Caco-2 (cell line): ENCODE measurements at regions not wholly inside any gene's neighbourhood (a gene's known extent, or its start where the extent isn't known, plus 50 kb on each side); places are given as distances from the start of the nearest gene placed in this dataset.
"Not testable (repeated sequence)": the region's sequence is repeated elsewhere in the genome, so short reads cannot be mapped to it uniquely, and the experiment has no call there.

ENCODE experiments used
- BruUV-seq: library from RNA; stranded (reverse); fragments of 400-500 nt; replicated peaks from 2 replicates; lab custom pipeline; 2021; lab: Mats Ljungman, UMichigan
- CTCF ChIA-PET: fragments of 300-600 bp; sonication (Branson Sonifier 250); formaldehyde crosslinking; loops from one replicate; lab custom pipeline; 2022; ENCODE audit warnings: antibody characterized with exemption; lab: Charles Lee
- POLR2A ChIA-PET: fragments of 300-600 bp; sonication (Branson Sonifier 250); formaldehyde crosslinking; loops from one replicate; lab custom pipeline; 2022; ENCODE audit warnings: antibody characterized with exemption; lab: Charles Lee
- DNase-seq, 2 experiments: peaks; one replicate each; pipeline versions ENCODE4 v3.0.0 to v3.0.0-alpha.2; 2020 to 2022
- H3K27me3 ChIP-seq: replicated peaks from 2 replicates; pipeline ENCODE4 v1.6.0; 2011; ENCODE audit warnings: low read length; ENCODE audit not compliant: control insufficient read depth, insufficient read depth
- H3K36me3 ChIP-seq: 2 replicates; pipeline ENCODE4 v1.5.1; 2011; ENCODE audit warnings: low read length; ENCODE audit not compliant: control insufficient read depth, insufficient read depth
- H3K4me1 ChIP-seq: fragments of 250-450 bp; sonication (Bioruptor Pico); 2 replicates; pipeline ENCODE4 v1.5.1; 2020; ENCODE audit warnings: mild to moderate bottlenecking
- H3K4me3 ChIP-seq: 2 replicates; pipeline ENCODE4 v1.5.1; 2011; ENCODE audit warnings: low read depth, mild to moderate bottlenecking, control low read depth, low read length
- H3K9me3 ChIP-seq: fragments of 250-450 bp; sonication (Bioruptor Pico); 2 replicates; pipeline ENCODE4 v1.5.1; 2020; ENCODE audit warnings: mild to moderate bottlenecking, moderate library complexity
- H3K27ac Mint-ChIP-seq: one replicate; pipeline ENCODE4 v1.8.0; 2022; ENCODE audit warnings: mixed read lengths; ENCODE audit not compliant: unreplicated experiment
- H3K27me3 Mint-ChIP-seq: one replicate; pipeline ENCODE4 v1.8.0; 2022; ENCODE audit warnings: mixed read lengths; ENCODE audit not compliant: insufficient read depth, unreplicated experiment
- H3K36me3 Mint-ChIP-seq: one replicate; pipeline ENCODE4 v1.8.0; 2022; ENCODE audit warnings: mild to moderate bottlenecking, mixed read lengths; ENCODE audit not compliant: insufficient read depth, unreplicated experiment
- H3K4me1 Mint-ChIP-seq: one replicate; pipeline ENCODE4 v1.8.0; 2022; ENCODE audit warnings: low read depth, mixed read lengths; ENCODE audit not compliant: unreplicated experiment
- H3K4me3 Mint-ChIP-seq: one replicate; pipeline ENCODE4 v1.8.0; 2022; ENCODE audit warnings: mild to moderate bottlenecking, moderate library complexity, mixed read lengths; ENCODE audit not compliant: unreplicated experiment
- H3K9me3 Mint-ChIP-seq: one replicate; pipeline ENCODE4 v1.8.0; 2022; ENCODE audit warnings: mixed read lengths; ENCODE audit not compliant: unreplicated experiment
- CTCF ChIP-seq, 2 experiments: fragments of 200-600 bp in 1 of 2; IDR thresholded peaks; 1 replicate in 1 of 2; 2 replicates in 1 of 2; pipeline versions ENCODE4 v1.5.1 to v1.8.0; 2011 to 2022; ENCODE audit warnings: antibody characterized with exemption in 1 of 2, control low read depth in 1 of 2, inconsistent platforms in 1 of 2, low read depth in 1 of 2, low read length in 1 of 2, mild to moderate bottlenecking in 1 of 2, moderate library complexity in 1 of 2; ENCODE audit not compliant: insufficient read depth in 1 of 2, severe bottlenecking in 1 of 2, unreplicated experiment in 1 of 2
- intact Hi-C: fragments of 100-400 bp; cut with micrococcal nuclease; formaldehyde crosslinking; loops from one replicate; pipeline ENCODE4 v1.10.0; 2022; ENCODE audit not compliant: unreplicated experiment

GRCh38 chr2:130251873-130252620 is 53.8 kb upstream of the TUBA3E start:
- Histone ChIP-seq H3K4me3 (no peak overlapping the region; the same call in 1 of the 2 replicates), H3K4me1 (no peaks in the 10 kb centered on the region), H3K9me3 (no peaks in the 10 kb centered on the region), H3K36me3 (no peaks in the 10 kb centered on the region), H3K27me3 (no peaks in the 10 kb centered on the region; the same call in 1 of the 2 replicates)
- TF ChIP-seq CTCF (IDR thresholded peaks at IDR 0.05; ENCODE audit: insufficient read depth in 1 of 2, low read depth in 1 of 2, low read length in 1 of 2, severe bottlenecking in 1 of 2, unreplicated experiment in 1 of 2) = no peak
- no peaks in the 10 kb centered on the region for H3K9me3 Mint-ChIP-seq
- intact Hi-C loops = no loop called here
- H3K36me3 Mint-ChIP-seq = no peaks in the 10 kb centered on the region
- BruUV-seq = no TSS peak
- ChIA-PET POLR2A (no interaction called here), CTCF (interaction anchor here (0.6 to 1.7 kb wide), 4 partner anchors 71 to 81 kb away, joined by 3 to 10 read pairs (median 4); partner anchors contain the start of gene SMPD4)
- no peak overlapping the region for H3K27ac Mint-ChIP-seq
- H3K4me1 Mint-ChIP-seq = no peaks in the 10 kb centered on the region
- DNase-seq = no peak
- H3K27me3 Mint-ChIP-seq = peaks cover 11% of the 10 kb centered on the region
- H3K4me3 Mint-ChIP-seq = peak overlapping the region; percentile 83

GRCh38 chr2:130251535-130251872 is 53.3 kb upstream of the TUBA3E start:
- no peaks in the 10 kb centered on the region for H3K36me3 Mint-ChIP-seq
- intact Hi-C loops = no loop called here
- BruUV-seq = no TSS peak
- H3K4me1 ChIP-seq = no peaks in the 10 kb centered on the region
- no peaks in the 10 kb centered on the region; the same call in 1 of the 2 replicates for H3K27me3 ChIP-seq
- DNase-seq = no peak
- H3K9me3 ChIP-seq = no peaks in the 10 kb centered on the region
- H3K4me3 Mint-ChIP-seq = no peak overlapping the region
- H3K4me1 Mint-ChIP-seq = no peaks in the 10 kb centered on the region
- H3K4me3 ChIP-seq = no peak overlapping the region
- ChIA-PET CTCF (interaction anchor here (0.6 to 1.7 kb wide), 2 partner anchors 70 to 81 kb away, joined by 3 to 10 read pairs; partner anchors contain the start of gene SMPD4), POLR2A (no interaction called here)
- H3K36me3 ChIP-seq = no peaks in the 10 kb centered on the region
- no peak for TF ChIP-seq CTCF (IDR thresholded peaks at IDR 0.05; ENCODE audit: insufficient read depth in 1 of 2, low read depth in 1 of 2, low read length in 1 of 2, severe bottlenecking in 1 of 2, unreplicated experiment in 1 of 2)
- H3K27me3 Mint-ChIP-seq = peaks cover 11% of the 10 kb centered on the region
- no peak overlapping the region for H3K27ac Mint-ChIP-seq
- no peaks in the 10 kb centered on the region for H3K9me3 Mint-ChIP-seq

- POLR2A ChIA-PET, BruUV-seq: not testable (repeated sequence)
Measured at GRCh38 chr2:130248355-130248754, 50.1 kb upstream of the TUBA3E start.

More at GRCh38 chr2:130248355-130248754, 50.1 kb upstream of the TUBA3E start:
- H3K27me3 Mint-ChIP-seq, H3K4me1 ChIP-seq, H3K9me3 Mint-ChIP-seq, H3K4me3 ChIP-seq, CTCF ChIA-PET, H3K36me3 Mint-ChIP-seq, H3K36me3 ChIP-seq, H3K27me3 ChIP-seq, intact Hi-C loops, H3K4me1 Mint-ChIP-seq, H3K9me3 ChIP-seq, H3K4me3 Mint-ChIP-seq, DNase-seq, H3K27ac Mint-ChIP-seq: not testable (repeated sequence)
